ENCODE measurements at regions not wholly inside any gene's neighbourhood (a gene's known extent, or its start where the extent isn't known, plus 50 kb on each side); places are given as distances from the start of the nearest gene placed in this dataset.

DNA sequence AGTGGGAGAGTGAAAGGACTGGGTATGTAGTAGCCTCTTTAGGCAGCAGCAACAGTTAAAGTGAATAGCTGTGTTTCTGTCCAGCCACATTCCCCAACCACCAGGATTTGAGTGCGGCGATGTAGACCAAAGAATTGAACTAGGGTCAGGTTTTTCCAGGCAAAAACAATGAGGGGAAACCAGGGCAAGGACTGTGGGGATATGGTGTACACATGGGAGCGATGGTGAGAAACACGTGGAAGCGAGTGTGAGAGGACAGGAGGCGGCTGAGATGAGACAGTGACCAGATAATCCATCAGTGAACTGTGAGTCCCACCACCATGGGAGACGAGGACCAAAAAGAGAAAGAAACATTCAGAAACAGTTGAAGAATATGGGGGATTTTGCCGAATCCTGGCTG, 409.5 kb downstream of the TSN start:
- TF ChIP-seq, protein P1, sequence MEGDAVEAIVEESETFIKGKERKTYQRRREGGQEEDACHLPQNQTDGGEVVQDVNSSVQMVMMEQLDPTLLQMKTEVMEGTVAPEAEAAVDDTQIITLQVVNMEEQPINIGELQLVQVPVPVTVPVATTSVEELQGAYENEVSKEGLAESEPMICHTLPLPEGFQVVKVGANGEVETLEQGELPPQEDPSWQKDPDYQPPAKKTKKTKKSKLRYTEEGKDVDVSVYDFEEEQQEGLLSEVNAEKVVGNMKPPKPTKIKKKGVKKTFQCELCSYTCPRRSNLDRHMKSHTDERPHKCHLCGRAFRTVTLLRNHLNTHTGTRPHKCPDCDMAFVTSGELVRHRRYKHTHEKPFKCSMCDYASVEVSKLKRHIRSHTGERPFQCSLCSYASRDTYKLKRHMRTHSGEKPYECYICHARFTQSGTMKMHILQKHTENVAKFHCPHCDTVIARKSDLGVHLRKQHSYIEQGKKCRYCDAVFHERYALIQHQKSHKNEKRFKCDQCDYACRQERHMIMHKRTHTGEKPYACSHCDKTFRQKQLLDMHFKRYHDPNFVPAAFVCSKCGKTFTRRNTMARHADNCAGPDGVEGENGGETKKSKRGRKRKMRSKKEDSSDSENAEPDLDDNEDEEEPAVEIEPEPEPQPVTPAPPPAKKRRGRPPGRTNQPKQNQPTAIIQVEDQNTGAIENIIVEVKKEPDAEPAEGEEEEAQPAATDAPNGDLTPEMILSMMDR (IDR thresholded peaks at IDR 0.05) = no peak
- TF ChIP-seq POLR2AphosphoS5 (IDR thresholded peaks at IDR 0.05) (no peak), POLR2A (IDR thresholded peaks at IDR 0.05) (no peak), EP300 (IDR thresholded peaks at IDR 0.05) (no peak)

All from gastroesophageal sphincter (tissue), 3 donors.